Subcutaneous abdominal adipose tissue (tissue), 5 donors: ENCODE measurements at regions not wholly inside any gene's neighbourhood (a gene's known extent, or its start where the extent isn't known, plus 50 kb on each side); places are given as distances from the start of the nearest gene placed in this dataset.
"Not testable (repeated sequence)": the region's sequence is repeated elsewhere in the genome, so short reads cannot be mapped to it uniquely, and the experiment has no call there.

Source experiments
- H3K27ac ChIP-seq: one replicate; pipeline ENCODE4 v1.7.0; 2013; ENCODE audit warnings: low read depth, mild to moderate bottlenecking, inconsistent platforms, low read length, moderate library complexity
- H3K27me3 ChIP-seq, 5 donors: one replicate each; pipeline ENCODE4 v1.7.0; 2013; ENCODE audit warnings: low read length in 5 of 5, inconsistent platforms in 1 of 5; ENCODE audit not compliant: control insufficient read depth in 5 of 5, insufficient read depth in 4 of 5
- H3K36me3 ChIP-seq, 5 donors: one replicate each; pipeline ENCODE4 v1.7.0; 2013; ENCODE audit warnings: low read length in 5 of 5; ENCODE audit not compliant: control insufficient read depth in 5 of 5, insufficient read depth in 5 of 5
- H3K4me1 ChIP-seq, 5 donors: one replicate each; pipeline ENCODE4 v1.7.0; 2013; ENCODE audit warnings: low read length in 5 of 5, mild to moderate bottlenecking in 3 of 5, moderate library complexity in 1 of 5; ENCODE audit not compliant: control insufficient read depth in 5 of 5, insufficient read depth in 5 of 5
- H3K4me3 ChIP-seq, 5 donors: one replicate each; pipeline ENCODE4 v1.7.0; 2013; ENCODE audit warnings: low read length in 5 of 5, low read depth in 1 of 5
- H3K9ac ChIP-seq, 5 donors: one replicate each; pipeline ENCODE4 v1.7.0; 2013; ENCODE audit warnings: low read length in 5 of 5, mild to moderate bottlenecking in 4 of 5, moderate library complexity in 3 of 5
- H3K9me3 ChIP-seq, 5 donors: one replicate each; pipeline ENCODE4 v1.7.0; 2013; ENCODE audit warnings: low read length in 5 of 5; ENCODE audit not compliant: control insufficient read depth in 5 of 5
- donor health status: healthy.
- donor health status: healthy.
- donor health status: healthy.
- donor health status: healthy.
- donor health status: healthy.

DNA sequence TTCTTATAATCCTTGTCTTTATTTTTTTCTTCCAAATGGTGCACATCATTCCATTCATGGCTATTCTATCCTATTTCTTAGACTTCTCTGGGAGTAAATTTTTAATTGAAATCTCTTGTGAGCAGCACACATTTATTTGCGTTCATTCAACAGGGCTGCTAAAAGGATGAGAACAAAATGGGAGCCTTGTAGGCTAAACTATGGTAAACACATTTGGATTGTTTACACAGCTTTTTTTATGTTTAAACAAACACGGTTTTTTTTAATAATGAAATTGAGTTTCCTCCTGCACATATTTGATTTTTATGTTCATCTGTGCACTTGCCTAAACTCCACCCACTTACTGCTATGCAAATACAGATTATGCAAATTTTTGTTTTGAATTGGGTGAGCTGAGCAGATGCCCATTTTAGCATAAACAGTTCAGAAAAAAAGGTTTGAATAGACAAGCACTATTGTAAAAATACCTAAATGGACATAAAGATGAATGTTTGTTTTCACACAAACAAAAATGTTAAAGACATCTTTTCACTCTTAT, 92.0 kb downstream of the OLIG3 start:
- Histone ChIP-seq H3K27ac (no peak overlapping the region), H3K9me3 (no peaks in the 10 kb centered on the region), H3K9ac (no peak overlapping the region), H3K27me3 (peaks cover 0 to 3% (median 0%) of the 10 kb centered on the region in 5 donors), H3K4me1 (no peaks in the 10 kb centered on the region), H3K4me3 (no peak overlapping the region), H3K36me3 (no peaks in the 10 kb centered on the region)

DNA sequence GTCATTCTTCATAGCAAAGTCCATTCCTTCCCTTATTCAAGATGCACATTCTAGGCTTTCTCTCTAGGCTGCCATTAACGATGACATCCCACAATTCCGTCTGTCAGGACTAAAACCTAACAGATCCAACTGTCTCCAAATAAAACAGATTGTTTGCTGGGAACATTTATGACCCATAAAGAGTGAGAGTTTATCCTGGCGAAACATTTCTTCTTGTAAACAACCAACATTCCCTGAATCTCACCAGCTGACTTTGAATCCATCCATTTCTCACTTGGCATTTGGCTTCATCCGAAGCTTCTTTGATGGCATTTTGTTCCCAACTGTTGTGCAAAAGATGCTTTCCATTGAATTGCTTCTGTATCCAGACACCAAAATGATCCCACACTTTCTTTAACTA, 93.1 kb downstream of the OLIG3 start:
- Histone ChIP-seq H3K27me3 (peaks cover 0 to 3% (median 0%) of the 10 kb centered on the region in 5 donors), H3K36me3 (no peaks in the 10 kb centered on the region), H3K27ac (no peak overlapping the region), H3K9me3 (no peaks in the 10 kb centered on the region), H3K9ac (no peak overlapping the region), H3K4me1 (no peaks in the 10 kb centered on the region), H3K4me3 (no peak overlapping the region)

DNA sequence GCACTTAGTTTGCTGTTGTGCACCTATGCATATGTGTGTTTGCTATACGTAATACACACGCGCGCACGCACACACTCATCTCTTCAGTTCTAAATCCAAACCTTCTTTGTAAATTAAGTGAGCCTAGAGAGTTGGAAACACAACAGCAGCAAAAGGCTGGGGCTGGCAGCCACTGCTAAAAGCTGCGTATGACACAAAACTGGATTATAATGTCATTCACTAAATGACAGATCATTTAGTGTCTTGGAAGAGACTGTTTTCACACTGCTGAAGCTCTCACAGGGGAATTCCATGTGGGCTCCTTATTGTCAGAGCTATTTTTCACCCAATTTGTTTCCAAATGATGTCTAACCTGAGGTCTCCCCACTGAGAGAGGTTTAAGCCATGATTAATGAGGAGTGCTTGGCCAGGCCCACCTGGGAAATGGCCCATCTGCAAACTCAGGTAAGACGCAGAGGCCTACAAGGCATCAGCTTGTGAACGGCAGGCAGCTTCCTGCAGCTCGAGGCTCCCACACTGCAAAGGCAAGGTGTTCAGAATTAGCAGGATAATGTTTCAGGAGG, 94.2 kb downstream of the OLIG3 start:
- Histone ChIP-seq H3K36me3 (no peaks in the 10 kb centered on the region), H3K27ac (no peak overlapping the region), H3K4me3 (no peak overlapping the region), H3K27me3 (peaks cover 0 to 3% (median 0%) of the 10 kb centered on the region in 5 donors), H3K9me3 (peaks cover 0 to 5% (median 4%) of the 10 kb centered on the region in 5 donors), H3K9ac (no peak overlapping the region), H3K4me1 (no peaks in the 10 kb centered on the region)

DNA sequence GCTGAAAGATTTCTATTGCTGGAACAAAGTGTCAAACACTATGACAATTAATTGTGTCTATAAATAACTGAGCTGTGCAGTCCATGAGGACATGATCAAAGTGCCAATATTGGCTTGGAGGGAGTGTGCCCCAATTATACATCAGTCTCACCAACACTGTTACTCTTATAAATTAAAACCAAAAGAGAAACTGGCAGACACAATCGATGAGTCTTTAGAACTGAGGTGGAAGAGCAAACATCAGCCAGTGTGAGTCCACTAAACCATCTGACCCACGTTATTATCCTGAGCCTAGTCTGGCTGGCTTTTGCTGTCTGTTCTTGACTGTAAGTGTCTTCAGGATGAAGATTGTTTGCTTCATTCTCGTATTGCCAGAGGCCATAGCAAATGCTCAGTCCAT, 98.9 kb downstream of the OLIG3 start:
- Histone ChIP-seq H3K27me3 (peaks cover 0 to 3% (median 0%) of the 10 kb centered on the region in 5 donors), H3K36me3 (no peaks in the 10 kb centered on the region), H3K4me1 (no peaks in the 10 kb centered on the region), H3K4me3 (no peak overlapping the region), H3K27ac (no peak overlapping the region), H3K9ac (no peak overlapping the region), H3K9me3 (peaks cover 0 to 5% (median 4%) of the 10 kb centered on the region in 5 donors)

DNA sequence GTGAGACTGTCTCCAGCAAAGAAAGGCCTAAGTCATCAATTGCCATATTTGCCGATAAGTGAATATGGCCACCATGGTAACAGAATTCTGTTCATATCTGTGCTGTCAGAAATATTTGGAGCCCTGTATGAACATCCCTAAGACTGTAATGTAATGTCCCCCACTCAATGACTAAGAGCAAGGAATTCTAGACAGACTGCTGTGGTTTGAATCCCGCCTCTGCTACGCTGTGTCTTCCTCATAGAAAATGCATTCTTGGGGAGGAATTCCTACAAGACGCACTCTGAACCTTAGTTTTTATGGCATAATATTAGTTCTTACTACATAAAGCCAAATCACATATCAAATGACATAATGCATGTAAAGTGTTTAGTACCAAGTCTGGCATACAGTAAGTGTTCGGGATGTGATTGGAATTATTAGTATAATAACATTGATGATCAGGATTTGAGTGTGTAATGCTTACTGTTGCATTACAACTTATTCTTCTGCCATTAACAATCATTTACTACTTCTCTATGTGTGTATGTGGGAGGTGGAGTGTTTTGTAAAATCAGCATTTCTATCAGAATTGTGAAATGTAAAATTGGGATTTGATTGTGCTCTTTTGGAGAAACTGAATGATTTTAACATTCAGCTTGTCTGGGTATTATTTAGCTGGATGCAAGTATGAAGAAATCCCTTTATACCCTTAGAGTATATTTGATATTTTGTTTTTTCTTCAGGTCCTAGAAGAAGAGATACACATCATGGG, 103.0 kb downstream of the OLIG3 start:
- H3K4me3 ChIP-seq = no peak overlapping the region

DNA sequence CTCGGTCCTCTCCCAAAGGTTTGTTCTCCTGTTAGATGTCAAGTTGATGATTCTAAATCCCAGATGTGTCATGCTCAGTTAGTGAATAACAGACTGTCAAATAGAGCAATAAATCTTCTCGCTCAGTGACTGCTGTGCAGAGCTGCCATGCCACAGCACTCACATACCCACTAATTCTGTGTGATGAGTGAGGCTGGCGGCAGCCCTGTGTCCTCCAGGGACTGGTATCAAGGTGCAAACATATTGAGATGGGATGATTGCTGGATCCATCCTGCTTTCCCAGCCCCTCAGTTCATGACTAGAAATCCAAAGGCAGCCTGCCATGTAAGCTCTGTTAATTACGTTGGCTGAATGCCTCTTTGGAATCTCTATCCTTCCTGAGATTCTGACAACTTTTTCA, 103.9 kb downstream of the OLIG3 start:
- Histone ChIP-seq H3K36me3 (no peaks in the 10 kb centered on the region), H3K4me3 (no peak overlapping the region), H3K9me3 (peaks cover 0 to 2% (median 1%) of the 10 kb centered on the region in 5 donors), H3K4me1 (peaks cover 0 to 3% (median 0%) of the 10 kb centered on the region in 5 donors), H3K27ac (no peak overlapping the region), H3K27me3 (no peaks in the 10 kb centered on the region), H3K9ac (no peak overlapping the region)

More for the DNA sequence above, 103.0 kb downstream of the OLIG3 start:
- Histone ChIP-seq H3K9ac (no peak overlapping the region), H3K27ac (no peak overlapping the region), H3K36me3 (no peaks in the 10 kb centered on the region), H3K9me3 (peaks cover 0 to 5% (median 4%) of the 10 kb centered on the region in 5 donors), H3K4me1 (peaks cover 0 to 3% (median 0%) of the 10 kb centered on the region in 5 donors), H3K27me3 (no peaks in the 10 kb centered on the region)

DNA sequence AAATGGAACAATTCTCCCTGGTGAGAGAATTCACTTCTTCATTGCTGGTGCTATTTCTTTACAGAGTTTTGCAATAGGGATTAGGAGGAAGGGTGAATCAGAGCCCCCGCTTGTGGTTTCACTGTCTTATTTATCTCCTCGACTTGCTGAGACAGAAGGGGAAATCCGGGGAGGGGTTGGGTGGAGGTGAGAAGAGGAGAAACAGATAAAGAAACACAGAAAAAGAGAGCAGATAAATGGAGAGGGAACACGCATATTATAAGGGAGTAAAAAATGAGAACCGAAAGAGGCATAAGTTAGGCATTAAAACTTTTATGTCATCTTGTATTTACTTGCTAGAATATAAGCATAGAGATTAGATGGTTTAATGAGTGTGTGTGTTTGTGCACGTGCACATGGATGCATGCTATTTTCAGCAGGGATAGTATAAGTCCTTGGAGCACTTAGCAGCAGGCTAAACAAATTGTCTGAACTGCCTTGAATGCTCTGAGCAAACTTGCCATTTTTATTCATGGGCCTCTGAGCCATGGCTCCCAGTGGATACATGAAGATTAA, 105.0 kb downstream of the OLIG3 start:
- H3K4me1 ChIP-seq = peaks cover 0 to 3% (median 0%) of the 10 kb centered on the region in 5 donors
- H3K9ac ChIP-seq = no peak overlapping the region
- H3K9me3 ChIP-seq = no peaks in the 10 kb centered on the region
- no peaks in the 10 kb centered on the region for H3K36me3 ChIP-seq
- no peaks in the 10 kb centered on the region for H3K27me3 ChIP-seq
- H3K27ac ChIP-seq = no peak overlapping the region
- no peak overlapping the region for H3K4me3 ChIP-seq

DNA sequence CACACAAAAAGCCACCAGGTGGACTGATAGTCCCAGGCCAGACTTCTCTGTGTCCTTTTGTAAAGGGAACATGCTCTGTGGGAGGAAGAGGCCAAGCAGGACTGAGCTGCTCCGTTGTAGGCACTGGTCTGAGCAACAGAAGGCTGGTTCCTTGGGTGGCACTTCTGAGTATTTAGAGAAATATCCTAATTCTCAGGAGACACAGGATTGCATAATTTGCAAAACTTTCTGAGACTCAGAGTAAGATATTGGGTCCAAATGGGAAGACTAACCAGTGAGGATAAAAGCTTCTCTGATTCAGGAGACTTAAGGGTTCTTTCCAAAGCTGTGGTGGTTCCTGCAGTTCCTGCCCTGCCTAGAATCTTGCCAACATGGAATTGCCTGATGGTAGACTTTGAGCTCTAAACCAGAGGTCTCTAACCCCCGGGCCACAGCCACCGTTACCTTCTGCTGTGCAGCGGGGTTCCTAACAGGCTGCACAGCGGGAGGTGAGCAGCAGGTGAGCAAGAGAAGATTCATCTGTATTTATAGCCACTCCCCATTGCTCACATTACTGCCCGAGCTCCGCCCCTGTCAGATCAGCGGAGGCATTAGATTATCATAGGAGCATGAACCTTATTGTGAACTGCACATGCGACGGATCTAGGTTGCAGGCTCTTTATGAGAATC, 107.0 kb downstream of the OLIG3 start:
- peaks cover 0 to 3% (median 0%) of the 10 kb centered on the region in 5 donors for H3K4me1 ChIP-seq
- H3K9ac ChIP-seq = no peak overlapping the region
- H3K27me3 ChIP-seq = no peaks in the 10 kb centered on the region
- H3K4me3 ChIP-seq = no peak overlapping the region
- H3K9me3 ChIP-seq = no peaks in the 10 kb centered on the region
- no peak overlapping the region for H3K27ac ChIP-seq
- H3K36me3 ChIP-seq = no peaks in the 10 kb centered on the region

DNA sequence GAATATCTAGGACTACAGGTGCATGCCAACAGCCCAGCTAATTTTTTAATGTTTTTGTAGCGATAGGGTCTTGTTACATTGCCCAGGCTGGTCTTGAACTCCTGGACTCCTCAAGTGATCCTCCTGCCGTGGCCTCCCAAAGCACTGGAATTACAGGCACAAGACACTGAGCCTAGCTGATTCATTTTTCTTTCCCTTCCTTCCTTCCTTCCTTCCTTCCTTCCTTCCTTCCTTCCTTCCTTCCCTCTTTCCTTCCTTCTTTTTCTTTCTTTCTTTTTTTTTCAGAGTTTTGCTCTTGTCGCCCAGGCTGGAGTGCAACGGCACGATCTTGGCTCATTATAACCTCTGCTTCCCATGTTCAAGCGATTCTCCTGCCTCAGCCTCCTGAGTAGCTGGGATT, 110.9 kb downstream of the OLIG3 start:
- H3K4me1 ChIP-seq, H3K27me3 ChIP-seq, H3K9ac ChIP-seq: not testable (repeated sequence)

DNA sequence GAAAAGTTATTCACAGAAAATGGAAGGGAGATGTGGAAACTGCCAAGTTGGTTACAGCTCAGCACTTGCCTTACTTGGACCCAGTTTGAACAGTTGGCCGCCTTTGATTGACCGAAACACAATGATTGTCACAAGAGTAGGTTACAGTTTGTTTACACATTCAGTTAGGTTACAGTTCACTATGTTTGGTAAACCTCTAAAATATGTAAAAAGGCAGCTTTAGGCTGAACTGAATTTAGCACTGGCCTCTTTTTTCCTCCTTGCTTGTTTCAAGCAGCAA, 116.2 kb downstream of the OLIG3 start:
- H3K4me1 ChIP-seq = peaks cover 0 to 9% (median 0%) of the 10 kb centered on the region in 5 donors
- H3K36me3 ChIP-seq = no peaks in the 10 kb centered on the region
- peaks cover 0 to 5% (median 0%) of the 10 kb centered on the region in 5 donors for H3K9me3 ChIP-seq
- no peak overlapping the region for H3K4me3 ChIP-seq
- no peaks in the 10 kb centered on the region for H3K27me3 ChIP-seq
- no peak overlapping the region for H3K9ac ChIP-seq
- H3K27ac ChIP-seq = no peak overlapping the region

More for the DNA sequence above, 110.9 kb downstream of the OLIG3 start:
- not testable (repeated sequence) for H3K36me3 ChIP-seq, H3K27ac ChIP-seq, H3K4me3 ChIP-seq, H3K9me3 ChIP-seq
